Epithelial cell of proximal tubule (primary cell): ENCODE measurements at regions not wholly inside any gene's neighbourhood (a gene's known extent, or its start where the extent isn't known, plus 50 kb on each side); places are given as distances from the start of the nearest gene placed in this dataset.

Experiments
- DNase-seq: peaks from one replicate; pipeline ENCODE4 v3.0.0-alpha.2; 2011; ENCODE audit warnings: low read depth
- H3K4me3 ChIP-seq: 2 replicates; pipeline ENCODE4 v1.5.1; 2011; ENCODE audit warnings: low read depth, mild to moderate bottlenecking, low read length
- TF ChIP-seq, protein P1 (sequence below): conservative IDR thresholded peaks from 2 replicates; pipeline ENCODE4 v1.5.1; 2012; ENCODE audit warnings: low read depth, mild to moderate bottlenecking, low read length

DNA sequence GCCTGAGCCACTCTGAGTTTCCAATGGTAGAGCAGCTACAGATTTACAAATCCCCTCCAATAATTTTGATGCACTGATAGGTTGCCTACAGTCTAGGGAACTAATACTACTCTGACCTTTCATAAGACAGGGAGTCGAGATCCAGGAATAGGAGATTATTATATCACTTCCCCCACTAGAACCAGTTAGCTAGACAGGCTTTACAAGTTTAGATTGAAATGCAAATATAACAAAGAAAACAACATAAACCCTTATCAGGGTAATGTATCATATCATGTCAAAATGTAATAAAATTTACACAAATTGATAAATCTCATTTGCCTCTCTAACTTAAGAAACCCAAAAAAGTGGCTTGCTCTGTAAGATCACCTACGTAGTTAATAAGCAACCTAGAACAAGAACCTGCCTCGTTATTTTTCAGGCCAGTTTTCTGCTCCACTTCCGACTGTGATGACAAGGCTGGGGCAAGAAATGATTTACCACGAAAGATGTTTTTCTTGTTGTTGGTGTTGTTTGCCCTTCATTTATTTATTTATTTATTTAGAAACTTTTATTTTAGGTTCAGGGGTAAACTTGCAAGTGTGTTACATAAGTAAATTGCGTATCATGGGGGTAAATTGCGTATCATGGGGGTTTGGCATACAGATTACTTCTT, 504.2 kb upstream of the ID4 start:
- H3K4me3 ChIP-seq = no peak overlapping the region
- TF ChIP-seq, protein P1, sequence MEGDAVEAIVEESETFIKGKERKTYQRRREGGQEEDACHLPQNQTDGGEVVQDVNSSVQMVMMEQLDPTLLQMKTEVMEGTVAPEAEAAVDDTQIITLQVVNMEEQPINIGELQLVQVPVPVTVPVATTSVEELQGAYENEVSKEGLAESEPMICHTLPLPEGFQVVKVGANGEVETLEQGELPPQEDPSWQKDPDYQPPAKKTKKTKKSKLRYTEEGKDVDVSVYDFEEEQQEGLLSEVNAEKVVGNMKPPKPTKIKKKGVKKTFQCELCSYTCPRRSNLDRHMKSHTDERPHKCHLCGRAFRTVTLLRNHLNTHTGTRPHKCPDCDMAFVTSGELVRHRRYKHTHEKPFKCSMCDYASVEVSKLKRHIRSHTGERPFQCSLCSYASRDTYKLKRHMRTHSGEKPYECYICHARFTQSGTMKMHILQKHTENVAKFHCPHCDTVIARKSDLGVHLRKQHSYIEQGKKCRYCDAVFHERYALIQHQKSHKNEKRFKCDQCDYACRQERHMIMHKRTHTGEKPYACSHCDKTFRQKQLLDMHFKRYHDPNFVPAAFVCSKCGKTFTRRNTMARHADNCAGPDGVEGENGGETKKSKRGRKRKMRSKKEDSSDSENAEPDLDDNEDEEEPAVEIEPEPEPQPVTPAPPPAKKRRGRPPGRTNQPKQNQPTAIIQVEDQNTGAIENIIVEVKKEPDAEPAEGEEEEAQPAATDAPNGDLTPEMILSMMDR = no peak
- DNase-seq = no peak

DNA sequence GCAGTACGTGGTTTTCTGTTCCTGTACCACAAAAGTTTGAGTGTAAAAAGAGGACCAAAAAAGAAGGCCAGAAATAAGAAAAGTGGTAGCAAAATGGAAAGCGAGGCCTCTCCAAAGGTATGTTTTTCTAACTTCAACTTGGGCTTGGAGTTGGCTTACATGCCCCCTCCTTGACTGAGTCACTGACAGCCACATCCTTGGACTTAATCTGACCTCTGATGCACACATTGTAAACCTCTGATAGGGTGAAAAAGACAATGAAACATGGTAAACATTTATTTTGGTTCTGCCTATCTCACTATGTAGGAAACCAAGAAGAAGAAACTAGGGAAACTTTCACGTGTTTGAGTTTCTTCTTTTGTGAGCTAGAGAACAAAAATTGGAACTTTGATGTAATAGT, 503.2 kb upstream of the ID4 start:
- no peak overlapping the region for H3K4me3 ChIP-seq
- no peak for DNase-seq
- TF ChIP-seq, protein P1 = no peak

DNA sequence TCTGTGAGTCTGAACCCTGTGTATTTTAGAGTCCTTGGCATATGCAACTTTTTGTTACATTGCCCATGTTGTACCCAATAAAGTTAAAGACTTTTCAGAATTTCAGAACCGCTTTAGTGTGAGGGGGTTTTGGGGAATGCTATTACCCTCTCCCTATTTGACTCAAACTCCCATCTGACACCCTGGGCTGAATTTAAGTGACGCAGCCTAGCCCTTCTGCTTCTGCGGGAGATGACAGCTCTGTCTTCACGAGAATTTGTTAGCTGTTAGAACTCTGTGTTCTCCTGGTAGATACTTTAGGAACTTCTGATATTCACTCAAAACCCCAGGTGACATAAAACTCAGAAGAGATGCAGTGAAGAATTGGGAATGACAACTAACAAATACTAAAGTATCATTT, 500.6 kb upstream of the ID4 start:
- no peak for DNase-seq
- TF ChIP-seq, protein P1 = no peak
- H3K4me3 ChIP-seq = no peak overlapping the region

DNA sequence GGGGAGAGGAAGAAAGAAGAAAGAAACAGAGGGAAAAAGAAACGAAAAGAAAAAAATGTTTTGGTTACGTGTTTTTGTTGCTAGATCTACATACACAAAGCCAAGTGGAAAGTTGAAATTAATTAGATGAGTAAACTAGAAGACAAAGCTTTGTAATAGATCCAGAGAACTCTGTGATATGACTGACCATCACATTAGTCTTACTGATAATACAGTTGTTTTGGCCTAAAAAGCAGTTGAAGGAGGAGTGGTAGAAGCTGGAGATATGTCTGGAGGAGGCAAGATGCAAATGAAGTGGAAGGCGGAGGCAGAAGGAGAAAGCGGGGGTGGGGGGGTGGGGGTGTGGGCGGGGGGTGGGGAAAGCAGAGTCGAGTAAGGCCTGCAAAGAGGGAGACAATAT, 500.1 kb upstream of the ID4 start:
- no peak overlapping the region for H3K4me3 ChIP-seq
- DNase-seq = no peak
- TF ChIP-seq, protein P1 = no peak

DNA sequence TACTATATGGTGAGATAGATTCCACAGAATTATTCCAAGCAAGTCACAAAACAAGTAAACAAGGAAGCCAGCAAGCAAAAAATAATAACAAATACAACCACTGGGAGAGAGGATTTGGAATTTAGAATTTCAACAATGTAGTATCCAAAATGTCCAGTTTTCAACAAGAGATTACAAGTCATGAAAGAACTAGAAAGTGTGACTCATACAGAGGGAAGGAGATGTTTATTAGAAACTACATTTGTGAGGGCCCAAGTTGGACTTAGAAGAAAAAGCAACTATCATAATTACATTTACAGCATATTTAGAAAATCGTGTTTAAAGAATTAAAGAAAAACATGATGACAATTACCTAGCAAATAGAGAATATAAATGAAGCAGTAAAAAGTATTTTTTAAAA, 494.6 kb upstream of the ID4 start:
- DNase-seq = no peak
- no peak overlapping the region for H3K4me3 ChIP-seq
- TF ChIP-seq, protein P1 = no peak

DNA sequence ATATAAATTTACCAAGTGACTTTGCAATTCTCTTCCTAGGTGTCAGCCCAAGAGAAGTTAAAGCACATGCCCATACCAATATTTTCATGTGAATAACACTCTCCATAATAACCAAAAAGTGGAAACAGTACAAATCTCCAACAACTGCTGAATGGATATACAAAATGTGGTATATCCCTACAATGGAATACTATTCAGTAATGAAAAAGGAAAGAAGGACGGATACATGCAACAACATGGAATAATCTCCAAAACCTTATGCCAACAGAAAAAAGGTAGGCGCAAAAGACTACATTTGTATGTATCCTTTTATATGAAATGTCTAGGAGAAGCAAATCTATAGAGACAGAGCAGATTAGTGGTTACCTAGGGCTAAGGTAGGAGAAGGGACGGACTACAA, 487.7 kb upstream of the ID4 start:
- DNase-seq = no peak
- H3K4me3 ChIP-seq = no peak overlapping the region
- TF ChIP-seq, protein P1 = no peak

DNA sequence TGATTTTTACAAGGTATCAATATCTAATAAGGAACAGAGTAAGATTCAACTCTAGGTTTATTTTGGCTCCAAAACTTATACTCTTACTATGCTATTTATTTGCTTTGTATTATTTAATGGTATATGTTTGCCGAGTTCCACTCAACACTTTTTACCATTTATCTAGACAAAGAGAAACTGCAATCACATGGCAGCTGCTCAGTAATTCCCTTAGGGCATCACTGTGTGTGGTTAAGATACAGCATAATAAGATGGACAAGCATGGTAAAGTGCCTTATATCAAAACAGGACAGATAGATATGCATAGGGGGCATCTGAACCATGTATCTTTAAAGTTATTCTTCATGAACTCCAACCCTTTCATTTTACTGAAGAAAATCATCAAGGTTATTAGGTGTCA, 483.0 kb upstream of the ID4 start:
- H3K4me3 ChIP-seq = no peak overlapping the region
- TF ChIP-seq, protein P1 = no peak
- DNase-seq = no peak
